Gastroesophageal sphincter (tissue), 3 donors: ENCODE measurements at regions not wholly inside any gene's neighbourhood (a gene's known extent, or its start where the extent isn't known, plus 50 kb on each side); places are given as distances from the start of the nearest gene placed in this dataset.

ENCODE experiments used
- EP300 ChIP-seq: sonication (generic); formaldehyde crosslinking; IDR thresholded peaks from one replicate; pipeline ENCODE4 v1.6.1; 2017; ENCODE audit warnings: antibody characterized with exemption, mild to moderate bottlenecking
- POLR2A ChIP-seq, 2 donors: fragments of 450-650 bp; IDR thresholded peaks; one replicate each; pipeline ENCODE4 v1.6.1; 2017; ENCODE audit warnings: antibody characterized with exemption in 2 of 2, mild to moderate bottlenecking in 2 of 2, moderate library complexity in 1 of 2
- POLR2AphosphoS5 ChIP-seq: sonication (generic); formaldehyde crosslinking; IDR thresholded peaks from one replicate; pipeline ENCODE4 v1.6.1; 2017; ENCODE audit warnings: antibody characterized with exemption
- TF ChIP-seq, protein P1 (sequence below), 4 experiments: fragments of 200-600 bp in 2 of 4; fragments of 450-650 bp in 2 of 4; sonication (generic) in 1 of 4; IDR thresholded peaks; one replicate each; pipeline ENCODE4 v1.5.1; 2017 to 2019; ENCODE audit warnings: antibody characterized with exemption in 4 of 4, mild to moderate bottlenecking in 2 of 4, moderate library complexity in 2 of 4

DNA sequence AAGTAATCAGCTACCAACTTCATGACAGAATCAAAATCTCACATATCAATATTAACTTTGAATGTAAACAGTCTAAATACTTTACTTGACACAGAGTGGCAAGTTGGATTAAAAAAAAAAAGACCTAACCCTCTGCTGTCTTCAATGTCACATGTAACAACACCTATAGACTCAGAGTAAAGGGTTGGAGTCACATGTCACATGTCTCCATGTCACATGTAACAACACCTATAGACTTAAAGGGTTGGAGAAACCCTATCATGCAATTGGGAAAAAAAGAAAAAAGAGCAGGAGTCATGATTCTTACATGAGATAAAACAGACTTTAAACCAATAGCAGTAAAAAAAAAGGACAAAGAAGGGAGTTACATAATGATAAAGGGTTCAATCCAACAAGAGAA, 665.3 kb upstream of the LRRTM1 start:
- TF ChIP-seq, protein P1, sequence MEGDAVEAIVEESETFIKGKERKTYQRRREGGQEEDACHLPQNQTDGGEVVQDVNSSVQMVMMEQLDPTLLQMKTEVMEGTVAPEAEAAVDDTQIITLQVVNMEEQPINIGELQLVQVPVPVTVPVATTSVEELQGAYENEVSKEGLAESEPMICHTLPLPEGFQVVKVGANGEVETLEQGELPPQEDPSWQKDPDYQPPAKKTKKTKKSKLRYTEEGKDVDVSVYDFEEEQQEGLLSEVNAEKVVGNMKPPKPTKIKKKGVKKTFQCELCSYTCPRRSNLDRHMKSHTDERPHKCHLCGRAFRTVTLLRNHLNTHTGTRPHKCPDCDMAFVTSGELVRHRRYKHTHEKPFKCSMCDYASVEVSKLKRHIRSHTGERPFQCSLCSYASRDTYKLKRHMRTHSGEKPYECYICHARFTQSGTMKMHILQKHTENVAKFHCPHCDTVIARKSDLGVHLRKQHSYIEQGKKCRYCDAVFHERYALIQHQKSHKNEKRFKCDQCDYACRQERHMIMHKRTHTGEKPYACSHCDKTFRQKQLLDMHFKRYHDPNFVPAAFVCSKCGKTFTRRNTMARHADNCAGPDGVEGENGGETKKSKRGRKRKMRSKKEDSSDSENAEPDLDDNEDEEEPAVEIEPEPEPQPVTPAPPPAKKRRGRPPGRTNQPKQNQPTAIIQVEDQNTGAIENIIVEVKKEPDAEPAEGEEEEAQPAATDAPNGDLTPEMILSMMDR (IDR thresholded peaks at IDR 0.05) = no peak
- no peak for TF ChIP-seq POLR2A (IDR thresholded peaks at IDR 0.05)
- no peak for TF ChIP-seq EP300
- TF ChIP-seq POLR2AphosphoS5 = no peak
